ENCODE measurements at regions not wholly inside any gene's neighbourhood (a gene's known extent, or its start where the extent isn't known, plus 50 kb on each side); places are given as distances from the start of the nearest gene placed in this dataset.

- H3K79me1 ChIP-seq (ENCODE audit: insufficient read depth, low read depth, low read length, poor library complexity, severe bottlenecking), result no peaks in the 10 kb centered on the region
- H3K4me3 Mint-ChIP-seq, result no peak overlapping the region
- H3T11ph ChIP-seq (ENCODE audit: low read length), result no peak overlapping the region
- H3K4me2 ChIP-seq (ENCODE audit: insufficient read depth, insufficient read length, low read length), result no peak overlapping the region
- no peak overlapping the region for H3K23ac ChIP-seq (ENCODE audit: insufficient read length, low read depth, low read length)
- TF ChIP-seq CTCF (conservative IDR thresholded peaks at IDR 0.05), result no peak
- no peak overlapping the region for H3K4ac ChIP-seq (ENCODE audit: low read depth, low read length)
- H4K8ac ChIP-seq (replicated peaks; ENCODE audit: insufficient read length, low read depth, low read length), result no peak overlapping the region
- H3K56ac ChIP-seq (ENCODE audit: insufficient read length, low read depth, low read length), result no peak overlapping the region
- H2AFZ ChIP-seq (ENCODE audit: low read length), result no peak overlapping the region
- H2BK12ac ChIP-seq (ENCODE audit: insufficient read length, low read depth, low read length), result no peak overlapping the region
- no peak overlapping the region for H4K5ac ChIP-seq (ENCODE audit: insufficient read length, low read depth, low read length)
- H3K18ac ChIP-seq (ENCODE audit: insufficient read length, low read depth, low read length), result no peak overlapping the region
- no peak overlapping the region for H3K27ac Mint-ChIP-seq
- no peaks in the 10 kb centered on the region for H3K23me2 ChIP-seq (ENCODE audit: insufficient read length, low read depth, low read length, poor library complexity, severe bottlenecking)
- no peak overlapping the region for H3K27ac ChIP-seq (ENCODE audit: insufficient read length, low read depth, low read length)
- no peak overlapping the region for H3K9ac ChIP-seq (ENCODE audit: extremely low read depth, insufficient read length, low read length)
- no CpG with 5 or more reads among the region's 11 CpGs for WGBS (ENCODE audit: extremely low coverage, insufficient read length, low lambda C conversion rate)
- H4K20me1 ChIP-seq (ENCODE audit: control insufficient read depth, insufficient read depth, insufficient read length), result peaks cover 2% of the 10 kb centered on the region
- no peak overlapping the region for H3K14ac ChIP-seq (ENCODE audit: insufficient read depth, low read length)
- no peak for DNase-seq
- H3K9me3 ChIP-seq (ENCODE audit: control insufficient read depth, low read depth, low read length), result no peaks in the 10 kb centered on the region
- no peak overlapping the region for H2AK5ac ChIP-seq (ENCODE audit: insufficient read length, low read length)
- no peak overlapping the region for H2BK120ac ChIP-seq (ENCODE audit: low read depth, low read length, poor library complexity, severe bottlenecking)
- no peak overlapping the region for H2BK5ac ChIP-seq (ENCODE audit: insufficient read length, low read length)
- no peaks in the 10 kb centered on the region for H3K4me1 Mint-ChIP-seq
- no peaks in the 10 kb centered on the region for H3K79me2 ChIP-seq (ENCODE audit: insufficient read depth, low read length)
- H3K4me1 ChIP-seq (ENCODE audit: insufficient read depth, low read length), result no peaks in the 10 kb centered on the region
- no peaks in the 10 kb centered on the region for H3K9me3 Mint-ChIP-seq
- H2BK15ac ChIP-seq (ENCODE audit: low read depth, low read length), result no peak overlapping the region
- no peak overlapping the region for H2BK20ac ChIP-seq (ENCODE audit: low read depth, low read length, poor library complexity, severe bottlenecking)
- peaks cover 2% of the 10 kb centered on the region for H3K27me3 Mint-ChIP-seq (ENCODE audit: low read depth)
- H3K27me3 ChIP-seq (ENCODE audit: insufficient read depth, low read length), result no peaks in the 10 kb centered on the region
- H3K36me3 Mint-ChIP-seq (ENCODE audit: insufficient read depth in 1 of 3, low read depth in 3 of 3), result no peaks in the 10 kb centered on the region
- no peak overlapping the region for H4K91ac ChIP-seq (ENCODE audit: insufficient read length, low read depth, low read length)
Measured at GRCh38 chr5:6943197-6944112, 230.2 kb downstream of the TENT4A start.

All from H9 (cell line).